SK-N-MC (cell line): ENCODE measurements at regions not wholly inside any gene's neighbourhood (a gene's known extent, or its start where the extent isn't known, plus 50 kb on each side); places are given as distances from the start of the nearest gene placed in this dataset.

ENCODE experiments used
- EZH2 ChIP-seq: fragments of 200-600 bp; sonication (generic); IDR thresholded peaks from one replicate; pipeline ENCODE4 v1.6.1; 2017; ENCODE audit warnings: antibody characterized with exemption
- POLR2AphosphoS5 ChIP-seq: IDR thresholded peaks from 2 replicates; pipeline ENCODE4 v1.6.1; 2012; ENCODE audit warnings: mild to moderate bottlenecking, low read depth, low read length, borderline replicate concordance

- no peak for TF ChIP-seq EZH2
- TF ChIP-seq POLR2AphosphoS5 = no peak
Observed at GRCh38 chr11:86723281-86723680, 50.9 kb upstream of the ME3 start.
